ENCODE measurements at regions not wholly inside any gene's neighbourhood (a gene's known extent, or its start where the extent isn't known, plus 50 kb on each side); places are given as distances from the start of the nearest gene placed in this dataset.

GRCh38 chr2:9778471-9779316 lies 64.6 kb upstream of the TAF1B start:
- Histone ChIP-seq H3K9ac (ENCODE audit: low read depth, low read length) (no peak overlapping the region), H3K79me2 (ENCODE audit: insufficient read depth, low read length) (no peaks in the 10 kb centered on the region), H3K9me3 (ENCODE audit: insufficient read depth, low read length, severe bottlenecking) (no peaks in the 10 kb centered on the region), H3K27ac (ENCODE audit: low read length) (no peak overlapping the region), H3K4me1 (ENCODE audit: insufficient read depth, low read length) (peaks cover 19% of the 10 kb centered on the region), H2AFZ (ENCODE audit: low read depth, low read length) (no peak overlapping the region), H3K4me2 (ENCODE audit: insufficient read depth, low read length) (no peak overlapping the region), H4K20me1 (ENCODE audit: insufficient read depth, low read length) (no peaks in the 10 kb centered on the region), H3K27me3 (ENCODE audit: insufficient read depth, low read length, poor library complexity) (peaks cover 6% of the 10 kb centered on the region), H3K36me3 (ENCODE audit: insufficient read depth, low read length) (no peaks in the 10 kb centered on the region), H3K4me3 (ENCODE audit: low read depth in 1 of 2, low read length in 2 of 2) (no peak overlapping the region)
- ATAC-seq (ENCODE audit: insufficient read depth, low read depth), result no peak
- no peak for DNase-seq
- TF ChIP-seq EZH2 (IDR thresholded peaks at IDR 0.05; ENCODE audit: borderline replicate concordance, low read depth, low read length, severe bottlenecking) (no peak), CTCF (IDR thresholded peaks at IDR 0.05; ENCODE audit: borderline replicate concordance, extremely low read depth, low read length, poor library complexity, severe bottlenecking) (no peak)

- peaks cover 4% of the 10 kb centered on the region for H3K27me3 ChIP-seq (ENCODE audit: insufficient read depth, low read length, poor library complexity)
- ATAC-seq (ENCODE audit: insufficient read depth, low read depth) (peak; percentile 83), DNase-seq (peak; percentile 55)
- H3K36me3 ChIP-seq (ENCODE audit: insufficient read depth, low read length), result no peaks in the 10 kb centered on the region
- peak overlapping the region; percentile 7; the same call in 1 of the 2 replicates for H3K4me2 ChIP-seq (ENCODE audit: insufficient read depth, low read length)
- no peak overlapping the region for H2AFZ ChIP-seq (ENCODE audit: low read depth, low read length)
- H3K27ac ChIP-seq (ENCODE audit: low read length), result no peak overlapping the region
- no peak overlapping the region for H3K9ac ChIP-seq (ENCODE audit: low read depth, low read length)
- TF ChIP-seq EZH2 (IDR thresholded peaks at IDR 0.05; ENCODE audit: borderline replicate concordance, low read depth, low read length, severe bottlenecking) (no peak), CTCF (IDR thresholded peaks at IDR 0.05; ENCODE audit: borderline replicate concordance, extremely low read depth, low read length, poor library complexity, severe bottlenecking) (no peak)
- H4K20me1 ChIP-seq (ENCODE audit: insufficient read depth, low read length), result no peaks in the 10 kb centered on the region
- H3K9me3 ChIP-seq (ENCODE audit: insufficient read depth, low read length, severe bottlenecking), result no peaks in the 10 kb centered on the region
- H3K4me1 ChIP-seq (ENCODE audit: insufficient read depth, low read length), result peaks cover 19% of the 10 kb centered on the region
- no peak overlapping the region for H3K4me3 ChIP-seq (ENCODE audit: low read depth in 1 of 2, low read length in 2 of 2)
- H3K79me2 ChIP-seq (ENCODE audit: insufficient read depth, low read length), result no peaks in the 10 kb centered on the region
Observed at GRCh38 chr2:9779596-9780264, 63.5 kb upstream of the TAF1B start.

GRCh38 chr2:9780368-9781130 lies 62.7 kb upstream of the TAF1B start:
- no peak overlapping the region for H3K27ac ChIP-seq (ENCODE audit: low read length)
- peaks cover 4% of the 10 kb centered on the region for H3K27me3 ChIP-seq (ENCODE audit: insufficient read depth, low read length, poor library complexity)
- peaks cover 19% of the 10 kb centered on the region for H3K4me1 ChIP-seq (ENCODE audit: insufficient read depth, low read length)
- no peak overlapping the region for H3K9ac ChIP-seq (ENCODE audit: low read depth, low read length)
- no peaks in the 10 kb centered on the region for H3K36me3 ChIP-seq (ENCODE audit: insufficient read depth, low read length)
- ATAC-seq (ENCODE audit: insufficient read depth, low read depth), result 0 out of 3 replicates have a peak, but pooled peaks have one; percentile 3
- no peaks in the 10 kb centered on the region for H3K79me2 ChIP-seq (ENCODE audit: insufficient read depth, low read length)
- H3K4me3 ChIP-seq (ENCODE audit: low read depth in 1 of 2, low read length in 2 of 2), result no peak overlapping the region
- H3K9me3 ChIP-seq (ENCODE audit: insufficient read depth, low read length, severe bottlenecking), result no peaks in the 10 kb centered on the region
- H3K4me2 ChIP-seq (ENCODE audit: insufficient read depth, low read length), result no peak overlapping the region
- TF ChIP-seq EZH2 (IDR thresholded peaks at IDR 0.05; ENCODE audit: borderline replicate concordance, low read depth, low read length, severe bottlenecking), result no peak
- no peak for TF ChIP-seq CTCF (IDR thresholded peaks at IDR 0.05; ENCODE audit: borderline replicate concordance, extremely low read depth, low read length, poor library complexity, severe bottlenecking)
- no peak overlapping the region for H2AFZ ChIP-seq (ENCODE audit: low read depth, low read length)
- H4K20me1 ChIP-seq (ENCODE audit: insufficient read depth, low read length), result no peaks in the 10 kb centered on the region
- DNase-seq, result no peak
